ENCODE measurements at regions not wholly inside any gene's neighbourhood (a gene's known extent, or its start where the extent isn't known, plus 50 kb on each side); places are given as distances from the start of the nearest gene placed in this dataset.
"Not testable (repeated sequence)": the region's sequence is repeated elsewhere in the genome, so short reads cannot be mapped to it uniquely, and the experiment has no call there.

GRCh38 chr3:28624084-28624483 is 275.5 kb upstream of the AZI2 start:
- Histone ChIP-seq H3K27ac (ENCODE audit: low read depth, low read length) (no peak overlapping the region), H2AFZ (ENCODE audit: low read depth, low read length, poor library complexity, severe bottlenecking) (no peak overlapping the region), H3K9ac (ENCODE audit: low read length) (no peak overlapping the region), H3K4me2 (ENCODE audit: low read length) (no peak overlapping the region), H3K27me3 (ENCODE audit: insufficient read depth, low read length) (no peaks in the 10 kb centered on the region), H3K9me3 (ENCODE audit: control insufficient read depth in 1 of 2, insufficient read depth in 1 of 2, low read depth in 1 of 2, low read length in 2 of 2) (no peaks in the 10 kb centered on the region), H4K20me1 (ENCODE audit: insufficient read depth) (no peaks in the 10 kb centered on the region), H3K4me3 (replicated peaks in 1 of 2; ENCODE audit: low read depth in 1 of 2, low read length in 2 of 2) (no peak overlapping the region), H3K9me2 (ENCODE audit: insufficient read depth) (no peaks in the 10 kb centered on the region), H3K4me1 (ENCODE audit: control insufficient read depth in 1 of 2, insufficient read depth in 2 of 2, low read length in 2 of 2) (no peaks in the 10 kb centered on the region), H3K36me3 (ENCODE audit: control insufficient read depth in 1 of 2, insufficient read depth in 2 of 2, low read length in 2 of 2) (no peaks in the 10 kb centered on the region), H3K79me2 (ENCODE audit: insufficient read depth, low read length) (no peaks in the 10 kb centered on the region)
- no TSS peak for BruUV-seq (replicated peaks)
- ATAC-seq: no peak
- ChIA-PET CTCF (no interaction called here), RAD21 (ENCODE audit: low non-redundant PET in 1 of 2, low total read pairs in 2 of 2, uncharacterized antibody in 2 of 2, unreplicated experiment in 2 of 2) (no interaction called here), POLR2A (no interaction called here)
- TF ChIP-seq, protein P1, sequence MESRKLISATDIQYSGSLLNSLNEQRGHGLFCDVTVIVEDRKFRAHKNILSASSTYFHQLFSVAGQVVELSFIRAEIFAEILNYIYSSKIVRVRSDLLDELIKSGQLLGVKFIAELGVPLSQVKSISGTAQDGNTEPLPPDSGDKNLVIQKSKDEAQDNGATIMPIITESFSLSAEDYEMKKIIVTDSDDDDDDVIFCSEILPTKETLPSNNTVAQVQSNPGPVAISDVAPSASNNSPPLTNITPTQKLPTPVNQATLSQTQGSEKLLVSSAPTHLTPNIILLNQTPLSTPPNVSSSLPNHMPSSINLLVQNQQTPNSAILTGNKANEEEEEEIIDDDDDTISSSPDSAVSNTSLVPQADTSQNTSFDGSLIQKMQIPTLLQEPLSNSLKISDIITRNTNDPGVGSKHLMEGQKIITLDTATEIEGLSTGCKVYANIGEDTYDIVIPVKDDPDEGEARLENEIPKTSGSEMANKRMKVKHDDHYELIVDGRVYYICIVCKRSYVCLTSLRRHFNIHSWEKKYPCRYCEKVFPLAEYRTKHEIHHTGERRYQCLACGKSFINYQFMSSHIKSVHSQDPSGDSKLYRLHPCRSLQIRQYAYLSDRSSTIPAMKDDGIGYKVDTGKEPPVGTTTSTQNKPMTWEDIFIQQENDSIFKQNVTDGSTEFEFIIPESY (IDR thresholded peaks at IDR 0.05; ENCODE audit: extremely low read depth, insufficient replicate concordance, low read length): no peak
- intact Hi-C loops (cut with micrococcal nuclease): no loop called here
- DNase-seq (ENCODE audit: low read depth, low spot score): no peak

GRCh38 chr3:28627843-28628242 is 279.2 kb upstream of the AZI2 start:
- H3K9me3 ChIP-seq (ENCODE audit: control insufficient read depth in 1 of 2, insufficient read depth in 1 of 2, low read depth in 1 of 2, low read length in 2 of 2); H4K20me1 ChIP-seq (ENCODE audit: insufficient read depth); H3K4me1 ChIP-seq (ENCODE audit: control insufficient read depth in 1 of 2, insufficient read depth in 2 of 2, low read length in 2 of 2); H3K9ac ChIP-seq (ENCODE audit: low read length); H3K9me2 ChIP-seq (ENCODE audit: insufficient read depth); H3K36me3 ChIP-seq (ENCODE audit: control insufficient read depth in 1 of 2, insufficient read depth in 2 of 2, low read length in 2 of 2); H3K4me3 ChIP-seq (replicated peaks in 1 of 2; ENCODE audit: low read depth in 1 of 2, low read length in 2 of 2); ATAC-seq; H3K79me2 ChIP-seq (ENCODE audit: insufficient read depth, low read length); POLR2A ChIA-PET; CTCF ChIA-PET; RAD21 ChIA-PET (ENCODE audit: low non-redundant PET in 1 of 2, low total read pairs in 2 of 2, uncharacterized antibody in 2 of 2, unreplicated experiment in 2 of 2); H2AFZ ChIP-seq (ENCODE audit: low read depth, low read length, poor library complexity, severe bottlenecking); BruUV-seq (replicated peaks); H3K27me3 ChIP-seq (ENCODE audit: insufficient read depth, low read length); DNase-seq (ENCODE audit: low read depth, low spot score); H3K27ac ChIP-seq (ENCODE audit: low read depth, low read length); H3K4me2 ChIP-seq (ENCODE audit: low read length); intact Hi-C loops (cut with micrococcal nuclease): not testable (repeated sequence)

All from HCT116 (cell line).